Stomach (tissue), 8 donors: ENCODE measurements at regions not wholly inside any gene's neighbourhood (a gene's known extent, or its start where the extent isn't known, plus 50 kb on each side); places are given as distances from the start of the nearest gene placed in this dataset.
A peak's percentile ranks its signal among the peaks of the same experiment; 100 is the strongest.

Experiments
- DNase-seq, 2 donors: peaks; one replicate each; pipeline versions ENCODE4 v3.0.0 to v3.0.0-alpha.2; 2013 to 2019
- H3K27ac ChIP-seq, 5 donors: fragments of 200-600 bp in 4 of 5; sonication (generic) in 4 of 5; one replicate each; pipeline ENCODE4 v1.5.1; 2013 to 2019; ENCODE audit warnings: mild to moderate bottlenecking in 1 of 5, moderate library complexity in 1 of 5
- H3K27me3 ChIP-seq, 3 donors: fragments of 200-600 bp; sonication (generic); one replicate each; pipeline ENCODE4 v1.5.1; 2017 to 2019; ENCODE audit warnings: mixed run types in 1 of 3
- H3K36me3 ChIP-seq, 4 donors: fragments of 200-600 bp; sonication (generic); 1 replicate in 3 of 4; 2 replicates in 1 of 4; pipeline ENCODE4 v1.5.1; 2016 to 2019
- H3K4me1 ChIP-seq, 4 donors: fragments of 200-600 bp; sonication (generic); one replicate each; pipeline ENCODE4 v1.5.1; 2016 to 2019
- H3K4me3 ChIP-seq, 4 donors: fragments of 200-600 bp; sonication (generic) in 3 of 4; one replicate each; pipeline ENCODE4 v1.5.1; 2016 to 2019; ENCODE audit warnings: mild to moderate bottlenecking in 1 of 4
- H3K9me3 ChIP-seq, 4 donors: fragments of 200-600 bp; sonication (generic); one replicate each; pipeline ENCODE4 v1.5.1; 2016 to 2019
- CTCF ChIP-seq, 7 experiments: fragments of 450-650 bp in 4 of 7; fragments of 200-600 bp in 3 of 7; sonication (generic) in 3 of 7; IDR thresholded peaks; one replicate each; pipeline ENCODE4 v1.5.1; 2016 to 2019; ENCODE audit warnings: antibody characterized with exemption in 7 of 7, control low read depth in 2 of 7, mild to moderate bottlenecking in 1 of 7
- EP300 ChIP-seq: sonication (generic); formaldehyde crosslinking; IDR thresholded peaks from one replicate; pipeline ENCODE4 v1.6.1; 2017; ENCODE audit warnings: antibody characterized with exemption
- POLR2A ChIP-seq, 4 donors: fragments of 450-650 bp; IDR thresholded peaks; one replicate each; pipeline ENCODE4 v1.6.1; 2016; ENCODE audit warnings: antibody characterized with exemption in 4 of 4, control low read depth in 2 of 4, mild to moderate bottlenecking in 1 of 4, moderate library complexity in 1 of 4
- POLR2AphosphoS5 ChIP-seq, 3 donors: sonication (generic); formaldehyde crosslinking; IDR thresholded peaks; one replicate each; pipeline ENCODE4 v1.6.1; 2016; ENCODE audit warnings: antibody characterized with exemption in 3 of 3
- WGBS, 5 donors: extraction: QIAGEN DNeasy Blood & Tissue Kit in 3 of 5; methylation state at CpG; one replicate each; pipeline versions ENCODE4 v1.1.5 to v1.1.7; 2013 to 2018; 5-methylcytosine and 5-hydroxymethylcytosine counted together
- intact Hi-C: fragments of 100-400 bp; cut with DNase I; formaldehyde crosslinking; loops from one replicate; pipeline ENCODE4 v1.15.1; 2023; ENCODE audit warnings: low total_unique reads
- donor health status: healthy with polysubstance abuse.
- donor health status: Bipolar disorder and iron deficiency.
- donor health status: healthy.

GRCh38 chr16:72270531-72270930, 98.6 kb upstream of the PMFBP1 start:
- no peaks in the 10 kb centered on the region for H3K27me3 ChIP-seq
- H3K4me1 ChIP-seq = no peaks in the 10 kb centered on the region
- H3K9me3 ChIP-seq = no peaks in the 10 kb centered on the region
- no peak overlapping the region for H3K27ac ChIP-seq
- no peaks in the 10 kb centered on the region for H3K36me3 ChIP-seq
- H3K4me3 ChIP-seq = no peak overlapping the region
- peak in 1 of 2 donors; percentile 6 for DNase-seq
- no peak for TF ChIP-seq POLR2A (IDR thresholded peaks at IDR 0.05)
- no peak for TF ChIP-seq EP300
- TF ChIP-seq POLR2AphosphoS5 (IDR thresholded peaks at IDR 0.05) = no peak
- no peak for TF ChIP-seq CTCF (IDR thresholded peaks at IDR 0.05)
- intact Hi-C loops = no loop called here
- WGBS, 5 donors = 13 to 56% (median 38%) methylated on average over 1 of the region's 1 CpG

GRCh38 chr16:72266836-72267235, 94.9 kb upstream of the PMFBP1 start:
- no peaks in the 10 kb centered on the region for H3K4me1 ChIP-seq
- DNase-seq = no peak
- TF ChIP-seq POLR2A (IDR thresholded peaks at IDR 0.05) (no peak), CTCF (IDR thresholded peaks at IDR 0.05) (no peak), EP300 (no peak), POLR2AphosphoS5 (IDR thresholded peaks at IDR 0.05) (no peak)
- WGBS, 5 donors = 77 to 96% (median 92%) methylated on average over 6 of the region's 6 CpGs
- intact Hi-C loops = no loop called here
- H3K4me3 ChIP-seq = no peak overlapping the region
- H3K9me3 ChIP-seq = no peaks in the 10 kb centered on the region
- H3K27me3 ChIP-seq = no peaks in the 10 kb centered on the region
- no peaks in the 10 kb centered on the region for H3K36me3 ChIP-seq
- no peak overlapping the region for H3K27ac ChIP-seq

DNA sequence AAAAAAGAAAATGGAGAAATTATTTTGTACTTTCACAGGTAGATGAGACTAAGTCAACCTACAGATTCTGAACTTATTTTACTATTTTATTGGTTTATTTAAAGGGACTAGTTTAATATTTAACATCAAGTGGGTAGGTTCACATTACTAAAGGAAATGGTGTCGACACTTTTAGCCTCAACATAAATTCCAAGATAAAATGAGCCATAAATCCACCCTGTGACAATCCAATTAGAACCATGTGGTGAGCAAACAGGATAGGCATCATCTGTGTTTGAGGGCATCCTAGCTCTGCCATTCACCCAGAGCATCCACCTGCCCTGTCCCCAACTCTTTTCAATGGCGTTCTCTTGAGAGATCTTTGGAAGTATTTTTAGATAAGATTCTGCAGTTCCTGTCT, 92.8 kb upstream of the PMFBP1 start:
- Histone ChIP-seq H3K4me1 (no peaks in the 10 kb centered on the region), H3K27me3 (no peaks in the 10 kb centered on the region), H3K9me3 (no peaks in the 10 kb centered on the region), H3K36me3 (no peaks in the 10 kb centered on the region), H3K27ac (no peak overlapping the region), H3K4me3 (no peak overlapping the region)
- WGBS, 5 donors = 67 to 90% (median 80%) methylated on average over 2 of the region's 2 CpGs
- TF ChIP-seq CTCF (IDR thresholded peaks at IDR 0.05) (no peak), EP300 (no peak), POLR2AphosphoS5 (IDR thresholded peaks at IDR 0.05) (no peak), POLR2A (IDR thresholded peaks at IDR 0.05) (no peak)
- DNase-seq = no peak
- intact Hi-C loops = no loop called here

DNA sequence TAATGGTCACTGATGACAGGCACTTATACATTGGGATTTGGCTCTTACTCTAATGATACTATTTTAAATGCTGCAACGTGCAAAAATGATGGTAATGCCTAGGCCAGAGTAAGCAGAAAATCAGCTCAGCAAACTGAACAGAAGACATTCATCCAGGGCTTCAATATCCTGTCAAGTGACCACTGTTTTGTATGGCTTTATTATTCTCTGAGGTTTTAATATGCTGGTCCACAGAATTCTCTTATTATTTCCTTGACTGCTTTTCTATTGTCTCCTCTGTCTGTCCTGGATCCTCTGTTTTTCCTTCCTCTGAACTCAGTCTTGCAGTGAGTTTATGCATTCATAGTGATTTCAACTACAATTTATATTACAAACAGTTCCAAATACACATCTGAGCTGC, 90.8 kb upstream of the PMFBP1 start:
- intact Hi-C loops = no loop called here
- Histone ChIP-seq H3K27ac (no peak overlapping the region), H3K4me1 (no peaks in the 10 kb centered on the region), H3K27me3 (no peaks in the 10 kb centered on the region), H3K9me3 (no peaks in the 10 kb centered on the region), H3K4me3 (no peak overlapping the region), H3K36me3 (no peaks in the 10 kb centered on the region)
- no peak for DNase-seq
- 60 to 79% (median 75%) methylated on average over 1 of the region's 1 CpG for WGBS, 5 donors
- no peak for TF ChIP-seq EP300
- no peak for TF ChIP-seq POLR2A (IDR thresholded peaks at IDR 0.05)
- TF ChIP-seq CTCF (IDR thresholded peaks at IDR 0.05) = no peak
- no peak for TF ChIP-seq POLR2AphosphoS5 (IDR thresholded peaks at IDR 0.05)
